Esophagus muscularis mucosa (tissue), 3 donors: ENCODE measurements at regions not wholly inside any gene's neighbourhood (a gene's known extent, or its start where the extent isn't known, plus 50 kb on each side); places are given as distances from the start of the nearest gene placed in this dataset.

Experiments
- POLR2A ChIP-seq: fragments of 450-650 bp; IDR thresholded peaks from one replicate; pipeline ENCODE4 v1.6.1; 2017; ENCODE audit warnings: antibody characterized with exemption, moderate library complexity, mild to moderate bottlenecking, low read depth
- POLR2AphosphoS5 ChIP-seq, 2 donors: sonication (generic); formaldehyde crosslinking; IDR thresholded peaks; one replicate each; pipeline ENCODE4 v1.6.1; 2017; ENCODE audit warnings: antibody characterized with exemption in 2 of 2
- TF ChIP-seq, protein P1 (sequence below), 3 experiments: fragments of 200-600 bp in 2 of 3; fragments of 450-650 bp in 1 of 3; sonication (generic) in 2 of 3; IDR thresholded peaks; one replicate each; pipeline ENCODE4 v1.5.1; 2017 to 2019; ENCODE audit warnings: antibody characterized with exemption in 3 of 3, mild to moderate bottlenecking in 2 of 3, moderate library complexity in 1 of 3

DNA sequence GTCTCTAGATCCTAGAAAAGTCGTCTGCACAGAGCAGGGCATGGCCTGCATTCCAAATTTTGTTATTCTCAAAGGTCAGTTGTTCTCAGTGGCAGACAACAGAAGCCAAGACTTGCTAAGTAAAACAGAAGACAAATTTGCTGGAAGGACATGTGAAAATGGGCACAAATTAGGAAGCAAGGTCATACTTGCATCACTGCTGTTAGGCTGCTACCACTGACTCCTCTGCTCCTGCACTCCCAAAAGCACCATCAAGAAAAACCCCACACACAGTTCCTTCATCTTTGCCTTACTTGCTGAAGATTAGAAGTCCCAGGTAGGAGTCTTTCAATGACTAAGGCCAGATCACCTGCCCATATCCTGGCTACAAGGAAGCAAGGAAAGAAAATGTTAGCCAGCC is 69.9 kb upstream of the ATP2C1 start:
- no peak for TF ChIP-seq POLR2AphosphoS5 (IDR thresholded peaks at IDR 0.05)
- TF ChIP-seq, protein P1, sequence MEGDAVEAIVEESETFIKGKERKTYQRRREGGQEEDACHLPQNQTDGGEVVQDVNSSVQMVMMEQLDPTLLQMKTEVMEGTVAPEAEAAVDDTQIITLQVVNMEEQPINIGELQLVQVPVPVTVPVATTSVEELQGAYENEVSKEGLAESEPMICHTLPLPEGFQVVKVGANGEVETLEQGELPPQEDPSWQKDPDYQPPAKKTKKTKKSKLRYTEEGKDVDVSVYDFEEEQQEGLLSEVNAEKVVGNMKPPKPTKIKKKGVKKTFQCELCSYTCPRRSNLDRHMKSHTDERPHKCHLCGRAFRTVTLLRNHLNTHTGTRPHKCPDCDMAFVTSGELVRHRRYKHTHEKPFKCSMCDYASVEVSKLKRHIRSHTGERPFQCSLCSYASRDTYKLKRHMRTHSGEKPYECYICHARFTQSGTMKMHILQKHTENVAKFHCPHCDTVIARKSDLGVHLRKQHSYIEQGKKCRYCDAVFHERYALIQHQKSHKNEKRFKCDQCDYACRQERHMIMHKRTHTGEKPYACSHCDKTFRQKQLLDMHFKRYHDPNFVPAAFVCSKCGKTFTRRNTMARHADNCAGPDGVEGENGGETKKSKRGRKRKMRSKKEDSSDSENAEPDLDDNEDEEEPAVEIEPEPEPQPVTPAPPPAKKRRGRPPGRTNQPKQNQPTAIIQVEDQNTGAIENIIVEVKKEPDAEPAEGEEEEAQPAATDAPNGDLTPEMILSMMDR (IDR thresholded peaks at IDR 0.05), result no peak
- TF ChIP-seq POLR2A, result no peak
